PC-3 (cell line): ENCODE measurements at regions not wholly inside any gene's neighbourhood (a gene's known extent, or its start where the extent isn't known, plus 50 kb on each side); places are given as distances from the start of the nearest gene placed in this dataset.

ENCODE experiments used
- ATAC-seq: fragments of 200-7000 bp; cut with Tn5 transposase; 2 replicates; pipeline ENCODE4 v1.9.1; 2020; ENCODE audit warnings: mild to moderate bottlenecking, moderate library complexity
- BruUV-seq: library from RNA; stranded (reverse); fragments of 400-500 nt; replicated peaks from 2 replicates; lab custom pipeline; 2021; lab: Mats Ljungman, UMichigan
- CTCF ChIA-PET: fragments of 300-600 bp; sonication (Branson Sonifier 250); formaldehyde crosslinking; loops from one replicate; lab custom pipeline; 2022; ENCODE audit warnings: antibody characterized with exemption; lab: Charles Lee
- POLR2A ChIA-PET: fragments of 300-600 bp; sonication (Branson Sonifier 250); formaldehyde crosslinking; loops from one replicate; lab custom pipeline; 2022; ENCODE audit warnings: antibody characterized with exemption; ENCODE audit not compliant: unreplicated experiment; lab: Charles Lee
- DNase-seq: peaks from one replicate; pipeline ENCODE4 v3.0.0-alpha.2; 2015
- H2AFZ ChIP-seq: fragments of 300-600 bp; sonication (generic); 2 replicates; pipeline ENCODE4 v1.6.0; 2016; ENCODE audit warnings: antibody characterized with exemption, low read length
- H3F3A ChIP-seq: fragments of 300-600 bp; sonication (generic); one replicate; pipeline ENCODE4 v1.6.0; 2017; ENCODE audit warnings: antibody characterized with exemption, low read length, control low read depth, mild to moderate bottlenecking; ENCODE audit not compliant: unreplicated experiment
- H3K27ac ChIP-seq: fragments of 300-600 bp; sonication (generic); 2 replicates; pipeline ENCODE4 v1.5.1; 2016; ENCODE audit warnings: mild to moderate bottlenecking, low read length
- H3K27me3 ChIP-seq: fragments of 300-600 bp; sonication (generic); 2 replicates; pipeline ENCODE4 v1.6.1; 2016; ENCODE audit warnings: low read length, mixed read lengths
- H3K36me3 ChIP-seq: fragments of 300-600 bp; sonication (generic); 2 replicates; pipeline ENCODE4 v1.6.1; 2016; ENCODE audit warnings: low read depth, mixed run types, low read length, mixed read lengths
- H3K4me1 ChIP-seq: fragments of 300-600 bp; sonication (generic); 2 replicates; pipeline ENCODE4 v1.5.1; 2016; ENCODE audit warnings: low read length; ENCODE audit not compliant: insufficient read depth
- H3K4me2 ChIP-seq: fragments of 300-600 bp; sonication (generic); 2 replicates; pipeline ENCODE4 v1.6.0; 2016; ENCODE audit warnings: low read length
- H3K4me3 ChIP-seq: fragments of 300-600 bp; sonication (generic); 2 replicates; pipeline ENCODE4 v1.5.1; 2016; ENCODE audit warnings: mild to moderate bottlenecking, low read length, mixed read lengths
- H3K79me2 ChIP-seq: fragments of 300-600 bp; sonication (generic); 2 replicates; pipeline ENCODE4 v1.6.1; 2017; ENCODE audit warnings: low read length, mixed read lengths
- H3K9ac ChIP-seq: fragments of 300-600 bp; sonication (generic); 2 replicates; pipeline ENCODE4 v1.6.0; 2016; ENCODE audit warnings: mild to moderate bottlenecking, low read length
- H3K9me2 ChIP-seq: fragments of 300-600 bp; sonication (generic); replicated peaks from 2 replicates; pipeline ENCODE4 v1.6.1; 2016; ENCODE audit warnings: mixed run types, low read length, mixed read lengths
- H3K9me3 ChIP-seq: fragments of 300-600 bp; sonication (generic); 2 replicates; pipeline ENCODE4 v1.6.1; 2016; ENCODE audit warnings: low read length, mixed read lengths
- H4K20me1 ChIP-seq: fragments of 300-600 bp; sonication (generic); 2 replicates; pipeline ENCODE4 v1.6.1; 2016; ENCODE audit warnings: low read length, mixed read lengths
- CTCF ChIP-seq: fragments of 300-600 bp; sonication (generic); conservative IDR thresholded peaks from 2 replicates; pipeline ENCODE4 v1.5.1; 2017; ENCODE audit warnings: antibody characterized with exemption, low read depth, mild to moderate bottlenecking, low read length
- EZH2 ChIP-seq: fragments of 300-600 bp; sonication (generic); IDR thresholded peaks from one replicate; pipeline ENCODE4 v1.6.1; 2017; ENCODE audit warnings: antibody characterized with exemption, mild to moderate bottlenecking, low read length; ENCODE audit not compliant: unreplicated experiment
- EZH2phosphoT487 ChIP-seq: fragments of 300-600 bp; sonication (generic); IDR thresholded peaks from 2 replicates; pipeline ENCODE4 v1.6.1; 2018; ENCODE audit warnings: mild to moderate bottlenecking, antibody characterized with exemption, low read length, borderline replicate concordance
- intact Hi-C: fragments of 100-400 bp; cut with micrococcal nuclease; formaldehyde crosslinking; loops from 2 replicates; pipeline ENCODE4 v1.9.0; 2023

GRCh38 chr2:12151716-12152115 is 405.3 kb downstream of the LPIN1 start:
- no peaks in the 10 kb centered on the region for H4K20me1 ChIP-seq
- no peak overlapping the region for H2AFZ ChIP-seq
- intact Hi-C loops, result no loop called here
- H3K36me3 ChIP-seq, result no peaks in the 10 kb centered on the region
- DNase-seq (no peak), ATAC-seq (no peak)
- TF ChIP-seq EZH2phosphoT487, result no peak
- TF ChIP-seq EZH2, result no peak
- TF ChIP-seq CTCF, result no peak
- H3K27ac ChIP-seq, result no peak overlapping the region
- H3K4me2 ChIP-seq, result no peak overlapping the region
- no peaks in the 10 kb centered on the region for H3K9me3 ChIP-seq
- POLR2A ChIA-PET, result no interaction called here
- H3K9me2 ChIP-seq, result no peaks in the 10 kb centered on the region
- no peaks in the 10 kb centered on the region for H3K79me2 ChIP-seq
- H3F3A ChIP-seq, result no peaks in the 10 kb centered on the region
- H3K27me3 ChIP-seq, result no peaks in the 10 kb centered on the region
- H3K9ac ChIP-seq, result no peak overlapping the region
- BruUV-seq, result no TSS peak
- peaks cover 20% of the 10 kb centered on the region for H3K4me1 ChIP-seq
- CTCF ChIA-PET, result no interaction called here
- H3K4me3 ChIP-seq, result no peak overlapping the region

- POLR2A ChIA-PET, result no interaction called here
- H2AFZ ChIP-seq, result no peak overlapping the region
- H3K9ac ChIP-seq, result no peak overlapping the region
- H3K36me3 ChIP-seq, result no peaks in the 10 kb centered on the region
- no peak for ATAC-seq
- intact Hi-C loops, result no loop called here
- H3K4me3 ChIP-seq, result no peak overlapping the region
- no peaks in the 10 kb centered on the region for H3K9me3 ChIP-seq
- no peaks in the 10 kb centered on the region for H3K79me2 ChIP-seq
- no peaks in the 10 kb centered on the region for H3F3A ChIP-seq
- no peaks in the 10 kb centered on the region for H3K27me3 ChIP-seq
- TF ChIP-seq EZH2phosphoT487, result no peak
- no peak for TF ChIP-seq EZH2
- no peak for TF ChIP-seq CTCF
- CTCF ChIA-PET, result no interaction called here
- H3K4me1 ChIP-seq, result peaks cover 20% of the 10 kb centered on the region
- DNase-seq, result no peak
- BruUV-seq, result no TSS peak
- no peak overlapping the region for H3K4me2 ChIP-seq
- no peaks in the 10 kb centered on the region for H3K9me2 ChIP-seq
- H3K27ac ChIP-seq, result no peak overlapping the region
- no peaks in the 10 kb centered on the region for H4K20me1 ChIP-seq
These were observed 406.5 kb downstream of the LPIN1 start for GRCh38 chr2:12152888-12153287.

GRCh38 chr2:12155303-12156051 is 409.0 kb downstream of the LPIN1 start:
- ChIA-PET CTCF (interaction anchor here (0.6 to 0.7 kb wide), 3 partner anchors 61 to 221 kb away, joined by 3 to 4 read pairs (median 3); no protein-coding TSS in a partner anchor), POLR2A (interaction anchor here (0.5 kb wide), 1 partner anchor 326 kb away, joined by 3 read pairs; no protein-coding TSS in a partner anchor)
- Histone ChIP-seq H3F3A (no peaks in the 10 kb centered on the region), H3K27me3 (no peaks in the 10 kb centered on the region), H3K9ac (no peak overlapping the region), H4K20me1 (no peaks in the 10 kb centered on the region), H3K4me2 (peak overlapping the region; percentile 23), H3K9me3 (no peaks in the 10 kb centered on the region), H3K27ac (peak overlapping the region; percentile 66), H3K36me3 (no peaks in the 10 kb centered on the region), H3K4me1 (peaks cover 20% of the 10 kb centered on the region), H2AFZ (no peak overlapping the region), H3K79me2 (no peaks in the 10 kb centered on the region), H3K4me3 (no peak overlapping the region), H3K9me2 (no peaks in the 10 kb centered on the region)
- DNase-seq (peak; percentile 97), ATAC-seq (peak; percentile 99)
- no TSS peak for BruUV-seq
- TF ChIP-seq CTCF, result no peak
- intact Hi-C loops, result loop anchor here (1.0 to 2.0 kb wide), 6 partner anchors 105 to 559 kb away; no protein-coding TSS in a partner anchor
